ENCODE measurements at regions not wholly inside any gene's neighbourhood (a gene's known extent, or its start where the extent isn't known, plus 50 kb on each side); places are given as distances from the start of the nearest gene placed in this dataset.

- H3K4me1 Mint-ChIP-seq = peaks cover 43% of the 10 kb centered on the region
- H3K36me3 Mint-ChIP-seq = no peaks in the 10 kb centered on the region
- DNase-seq (ENCODE audit: low spot score) (no peak), ATAC-seq (no peak)
- ChIA-PET POLR2A (no interaction called here), CTCF (interaction anchor here (0.8 to 1.2 kb wide), 2 partner anchors 25 to 172 kb away, joined by 3 to 6 read pairs; no protein-coding TSS in a partner anchor)
- H3K27me3 Mint-ChIP-seq (ENCODE audit: low read depth) = no peaks in the 10 kb centered on the region
- H3K27ac Mint-ChIP-seq = no peak overlapping the region
- TF ChIP-seq FOXP4 (CRISPR knock-in tag; IDR thresholded peaks at IDR 0.05) (no peak), MYBL2 (CRISPR knock-in tag; IDR thresholded peaks at IDR 0.05) (no peak), ZNF512 (CRISPR knock-in tag; IDR thresholded peaks at IDR 0.05; ENCODE audit: borderline replicate concordance) (no peak), JAZF1 (CRISPR knock-in tag; IDR thresholded peaks at IDR 0.05) (no peak), ZNF263 (CRISPR knock-in tag; IDR thresholded peaks at IDR 0.05; ENCODE audit: low read depth) (no peak), ZNF232 (CRISPR knock-in tag; IDR thresholded peaks at IDR 0.05) (no peak), RELA (CRISPR knock-in tag; IDR thresholded peaks at IDR 0.05; ENCODE audit: borderline replicate concordance) (no peak), TP53 (CRISPR knock-in tag; IDR thresholded peaks at IDR 0.05) (no peak), ZNF219 (CRISPR knock-in tag; IDR thresholded peaks at IDR 0.05; ENCODE audit: borderline replicate concordance) (no peak), HMGA2 (CRISPR knock-in tag; IDR thresholded peaks at IDR 0.05) (no peak), ZBTB43 (CRISPR knock-in tag; IDR thresholded peaks at IDR 0.05) (no peak), RORB (CRISPR knock-in tag; IDR thresholded peaks at IDR 0.05) (no peak), MLX (CRISPR knock-in tag; IDR thresholded peaks at IDR 0.05) (no peak), E2F4 (CRISPR knock-in tag; IDR thresholded peaks at IDR 0.05; ENCODE audit: borderline replicate concordance, low read depth) (no peak), OVOL2 (CRISPR knock-in tag; IDR thresholded peaks at IDR 0.05; ENCODE audit: borderline replicate concordance) (no peak), ERG (CRISPR knock-in tag; IDR thresholded peaks at IDR 0.05) (no peak), CBFB (CRISPR knock-in tag; IDR thresholded peaks at IDR 0.05; ENCODE audit: low read depth) (no peak), NFE2L1 (CRISPR knock-in tag; IDR thresholded peaks at IDR 0.05) (no peak)
- no peak overlapping the region for H3K4me3 Mint-ChIP-seq
- no peaks in the 10 kb centered on the region for H3K9me3 Mint-ChIP-seq
These were observed 359.8 kb upstream of the C2CD4B start for GRCh38 chr15:62524848-62525247.

GRCh38 chr15:62527387-62527786 lies 362.3 kb upstream of the C2CD4B start:
- Mint-ChIP-seq H3K4me1 (peaks cover 23% of the 10 kb centered on the region), H3K27ac (no peak overlapping the region), H3K27me3 (ENCODE audit: low read depth) (no peaks in the 10 kb centered on the region), H3K9me3 (peaks cover 5% of the 10 kb centered on the region), H3K4me3 (no peak overlapping the region), H3K36me3 (no peaks in the 10 kb centered on the region)
- ChIA-PET POLR2A (no interaction called here), CTCF (interaction anchor here (1.0 kb wide), 1 partner anchor 22 kb away, joined by 3 read pairs; no protein-coding TSS in a partner anchor)
- no peak for ATAC-seq
- no peak for DNase-seq (ENCODE audit: low spot score)
- no peak for TF ChIP-seq ATF2 (CRISPR knock-in tag; IDR thresholded peaks at IDR 0.05; ENCODE audit: borderline replicate concordance, low read depth)
- no peak for TF ChIP-seq ZBTB43 (CRISPR knock-in tag; IDR thresholded peaks at IDR 0.05)
- no peak for TF ChIP-seq E2F4 (CRISPR knock-in tag; IDR thresholded peaks at IDR 0.05; ENCODE audit: borderline replicate concordance, low read depth)
- TF ChIP-seq ATF6 (CRISPR knock-in tag; IDR thresholded peaks at IDR 0.05) = no peak
